H9 (cell line): ENCODE measurements at regions not wholly inside any gene's neighbourhood (a gene's known extent, or its start where the extent isn't known, plus 50 kb on each side); places are given as distances from the start of the nearest gene placed in this dataset.

Experiments
- DNase-seq: peaks from one replicate; pipeline ENCODE4 v3.0.0-alpha.2; 2017
- H2AFZ ChIP-seq: one replicate; pipeline ENCODE4 v1.6.1; 2013; ENCODE audit warnings: mild to moderate bottlenecking, low read length, control low read depth, moderate library complexity
- H2AK5ac ChIP-seq: 2 replicates; pipeline ENCODE4 v1.6.1; 2013; ENCODE audit warnings: low read length, control low read depth, mixed read lengths; ENCODE audit not compliant: insufficient read length
- H2BK120ac ChIP-seq: one replicate; pipeline ENCODE4 v1.6.1; 2013; ENCODE audit warnings: low read depth, mild to moderate bottlenecking, low read length, control low read depth, inconsistent platforms; ENCODE audit not compliant: poor library complexity, severe bottlenecking
- H2BK12ac ChIP-seq: 2 replicates; pipeline ENCODE4 v1.6.1; 2013; ENCODE audit warnings: low read length, control low read depth, mixed read lengths, low read depth; ENCODE audit not compliant: insufficient read length
- H2BK15ac ChIP-seq: 2 replicates; pipeline ENCODE4 v1.6.1; 2013; ENCODE audit warnings: low read depth, low read length, control low read depth
- H2BK20ac ChIP-seq: one replicate; pipeline ENCODE4 v1.6.1; 2013; ENCODE audit warnings: low read depth, mild to moderate bottlenecking, low read length, control low read depth, inconsistent platforms; ENCODE audit not compliant: poor library complexity, severe bottlenecking
- H2BK5ac ChIP-seq: 2 replicates; pipeline ENCODE4 v1.6.1; 2013; ENCODE audit warnings: low read length, control low read depth, mixed read lengths; ENCODE audit not compliant: insufficient read length
- H3K14ac ChIP-seq: 2 replicates; pipeline ENCODE4 v1.6.1; 2013; ENCODE audit warnings: low read length, control low read depth; ENCODE audit not compliant: insufficient read depth
- H3K18ac ChIP-seq: 2 replicates; pipeline ENCODE4 v1.6.1; 2013; ENCODE audit warnings: low read depth, mild to moderate bottlenecking, mixed read lengths, low read length, control low read depth; ENCODE audit not compliant: insufficient read length
- H3K23ac ChIP-seq: 2 replicates; pipeline ENCODE4 v1.6.1; 2013; ENCODE audit warnings: low read length, control low read depth, mixed read lengths, low read depth; ENCODE audit not compliant: insufficient read length
- H3K23me2 ChIP-seq: 2 replicates; pipeline ENCODE4 v1.6.1; 2013; ENCODE audit warnings: low read depth, mild to moderate bottlenecking, mixed read lengths, low read length, control low read depth; ENCODE audit not compliant: insufficient read length, poor library complexity, severe bottlenecking
- H3K27ac ChIP-seq: 2 replicates; pipeline ENCODE4 v1.5.1; 2013; ENCODE audit warnings: low read length, control low read depth, mixed read lengths, low read depth; ENCODE audit not compliant: insufficient read length
- H3K27me3 ChIP-seq: 2 replicates; pipeline ENCODE4 v1.6.1; 2013; ENCODE audit warnings: low read length, control low read depth, inconsistent platforms; ENCODE audit not compliant: insufficient read depth
- H3K4ac ChIP-seq: 2 replicates; pipeline ENCODE4 v1.6.1; 2013; ENCODE audit warnings: low read depth, mild to moderate bottlenecking, control low read depth, inconsistent platforms, low read length, moderate library complexity
- H3K4me1 ChIP-seq: 2 replicates; pipeline ENCODE4 v1.6.1; 2013; ENCODE audit warnings: low read length, control low read depth, inconsistent platforms; ENCODE audit not compliant: insufficient read depth
- H3K4me2 ChIP-seq: 2 replicates; pipeline ENCODE4 v1.6.1; 2013; ENCODE audit warnings: low read length, control low read depth, mixed read lengths; ENCODE audit not compliant: insufficient read length, insufficient read depth
- H3K56ac ChIP-seq: 2 replicates; pipeline ENCODE4 v1.6.1; 2013; ENCODE audit warnings: low read depth, mild to moderate bottlenecking, mixed read lengths, low read length, control low read depth; ENCODE audit not compliant: insufficient read length
- H3K79me1 ChIP-seq: 2 replicates; pipeline ENCODE4 v1.6.1; 2013; ENCODE audit warnings: low read depth, mild to moderate bottlenecking, moderate library complexity, low read length, control low read depth, inconsistent platforms; ENCODE audit not compliant: insufficient read depth, poor library complexity, severe bottlenecking
- H3K79me2 ChIP-seq: 2 replicates; pipeline ENCODE4 v1.6.1; 2013; ENCODE audit warnings: low read length, control low read depth, inconsistent platforms; ENCODE audit not compliant: insufficient read depth
- H3K9ac ChIP-seq: 2 replicates; pipeline ENCODE4 v1.6.1; 2013; ENCODE audit warnings: low read length, control low read depth, mixed read lengths; ENCODE audit not compliant: insufficient read length; ENCODE audit errors: extremely low read depth
- H3K9me3 ChIP-seq: one replicate; pipeline ENCODE4 v1.6.1; 2013; ENCODE audit warnings: low read depth, low read length, inconsistent platforms; ENCODE audit not compliant: control insufficient read depth
- H3T11ph ChIP-seq: one replicate; pipeline ENCODE4 v1.6.1; 2013; ENCODE audit warnings: mild to moderate bottlenecking, low read length, control low read depth, inconsistent platforms
- H4K20me1 ChIP-seq: one replicate; pipeline ENCODE4 v1.6.1; 2013; ENCODE audit not compliant: control insufficient read depth, insufficient read length, insufficient read depth
- H4K5ac ChIP-seq: 2 replicates; pipeline ENCODE4 v1.6.1; 2013; ENCODE audit warnings: low read depth, mild to moderate bottlenecking, mixed read lengths, low read length, control low read depth; ENCODE audit not compliant: insufficient read length
- H4K8ac ChIP-seq: replicated peaks from 2 replicates; pipeline ENCODE4 v1.6.1; 2013; ENCODE audit warnings: low read length, control low read depth, mixed read lengths, low read depth; ENCODE audit not compliant: insufficient read length
- H4K91ac ChIP-seq: 2 replicates; pipeline ENCODE4 v1.6.1; 2013; ENCODE audit warnings: low read depth, mild to moderate bottlenecking, moderate library complexity, mixed read lengths, low read length, control low read depth; ENCODE audit not compliant: insufficient read length
- H3K27ac Mint-ChIP-seq, 3 experiments: 2 replicates in 2 of 3; 3 replicates in 1 of 3; pipeline ENCODE4 v1.8.0; 2020 to 2021; ENCODE audit warnings: mixed read lengths in 3 of 3, mild to moderate bottlenecking in 1 of 3, moderate library complexity in 1 of 3
- H3K27me3 Mint-ChIP-seq: 2 replicates; pipeline ENCODE4 v1.8.0; 2021; ENCODE audit warnings: low read depth, mild to moderate bottlenecking, moderate library complexity, mixed read lengths
- H3K36me3 Mint-ChIP-seq, 3 experiments: 2 replicates in 2 of 3; 3 replicates in 1 of 3; pipeline ENCODE4 v1.8.0; 2020 to 2021; ENCODE audit warnings: low read depth in 3 of 3, mixed read lengths in 3 of 3; ENCODE audit not compliant: insufficient read depth in 1 of 3
- H3K4me1 Mint-ChIP-seq, 2 experiments: 2 replicates each; pipeline ENCODE4 v1.8.0; 2020; ENCODE audit warnings: mixed read lengths in 2 of 2
- H3K4me3 Mint-ChIP-seq, 2 experiments: 2 replicates in 1 of 2; 3 replicates in 1 of 2; pipeline ENCODE4 v1.8.0; 2020 to 2021; ENCODE audit warnings: mild to moderate bottlenecking in 2 of 2, mixed read lengths in 2 of 2, moderate library complexity in 1 of 2
- H3K9me3 Mint-ChIP-seq, 2 experiments: 2 replicates in 1 of 2; 3 replicates in 1 of 2; pipeline ENCODE4 v1.8.0; 2020; ENCODE audit warnings: mild to moderate bottlenecking in 2 of 2, mixed read lengths in 2 of 2, moderate library complexity in 1 of 2
- CTCF ChIP-seq: fragments of 200-600 bp; sonication (generic); conservative IDR thresholded peaks from 3 replicates; pipeline ENCODE4 v1.8.0; 2021; ENCODE audit warnings: antibody characterized with exemption, mild to moderate bottlenecking
- WGBS: extraction: QIAGEN DNeasy Blood & Tissue Kit; methylation state at CpG from one replicate; pipeline ENCODE4 v1.1.7; 2013; ENCODE audit warnings: missing lambda C conversion rate, low lambda C conversion rate, mixed read lengths; ENCODE audit not compliant: insufficient read length; ENCODE audit errors: extremely low coverage; 5-methylcytosine and 5-hydroxymethylcytosine counted together

DNA sequence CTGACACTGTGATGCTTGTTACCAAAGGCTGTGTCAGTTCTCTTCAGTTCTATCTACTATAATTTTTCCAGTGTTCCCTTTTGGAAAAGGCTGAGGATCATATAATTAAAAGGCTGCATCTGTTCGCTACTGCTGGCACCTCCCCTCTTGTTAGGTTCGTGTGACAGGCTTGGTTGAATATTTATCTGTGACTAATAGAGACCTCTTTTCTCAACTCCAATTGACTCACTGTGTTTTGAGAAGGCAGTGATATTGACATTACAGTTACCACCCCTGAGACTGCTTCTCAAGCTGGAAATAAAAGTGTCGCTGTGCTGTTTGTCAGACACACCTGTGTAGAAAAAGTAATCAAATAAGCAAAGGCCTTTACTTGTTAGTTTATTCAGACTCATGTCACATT lies 205.5 kb upstream of the KCNH7 start:
- Histone ChIP-seq H3K79me1 (no peaks in the 10 kb centered on the region), H2BK20ac (no peak overlapping the region), H2BK5ac (no peak overlapping the region), H3T11ph (no peak overlapping the region), H3K4me2 (no peak overlapping the region), H3K27me3 (no peaks in the 10 kb centered on the region), H3K23me2 (no peaks in the 10 kb centered on the region), H3K27ac (no peak overlapping the region), H2AK5ac (no peak overlapping the region), H3K18ac (no peak overlapping the region), H3K56ac (no peak overlapping the region), H3K23ac (no peak overlapping the region), H2BK15ac (no peak overlapping the region), H3K14ac (no peak overlapping the region), H4K8ac (no peak overlapping the region), H2AFZ (no peak overlapping the region), H4K91ac (no peak overlapping the region), H2BK120ac (no peak overlapping the region), H3K4ac (no peak overlapping the region), H4K20me1 (no peaks in the 10 kb centered on the region), H4K5ac (no peak overlapping the region), H3K9me3 (no peaks in the 10 kb centered on the region), H3K4me1 (no peaks in the 10 kb centered on the region), H2BK12ac (no peak overlapping the region), H3K9ac (no peak overlapping the region), H3K79me2 (no peaks in the 10 kb centered on the region)
- Mint-ChIP-seq H3K27me3 (no peaks in the 10 kb centered on the region), H3K4me3 (no peak overlapping the region), H3K27ac (no peak overlapping the region), H3K36me3 (no peaks in the 10 kb centered on the region), H3K9me3 (no peaks in the 10 kb centered on the region), H3K4me1 (no peaks in the 10 kb centered on the region)
- DNase-seq, result no peak
- no peak for TF ChIP-seq CTCF
- no CpG with 5 or more reads among the region's 3 CpGs for WGBS
